ENCODE measurements at regions not wholly inside any gene's neighbourhood (a gene's known extent, or its start where the extent isn't known, plus 50 kb on each side); places are given as distances from the start of the nearest gene placed in this dataset.

DNA sequence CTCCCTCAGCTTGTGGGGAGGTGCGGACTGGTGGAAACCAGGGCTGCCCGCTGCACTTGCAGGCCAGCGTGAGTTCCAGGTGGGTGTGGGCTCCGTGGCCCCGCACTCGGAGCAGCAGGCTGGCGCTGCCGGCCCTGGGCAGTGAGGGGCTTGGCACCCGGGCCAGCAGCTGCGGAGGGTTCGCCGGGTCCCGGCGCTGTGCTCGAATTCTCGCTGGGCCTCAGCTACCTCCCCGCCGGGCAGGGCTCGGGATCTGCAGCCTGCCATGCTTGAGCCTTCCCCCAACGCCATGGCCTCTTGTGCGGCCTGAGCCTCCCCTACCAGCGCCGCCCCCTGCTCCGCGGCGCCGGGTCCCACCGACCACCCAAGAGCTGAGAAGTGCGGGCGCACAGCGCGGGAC lies 71.6 kb upstream of the ADGRL1 start:
- no peak for TF ChIP-seq RAD21 (IDR thresholded peaks at IDR 0.05; ENCODE audit: low read length)
- TF ChIP-seq, protein P1, sequence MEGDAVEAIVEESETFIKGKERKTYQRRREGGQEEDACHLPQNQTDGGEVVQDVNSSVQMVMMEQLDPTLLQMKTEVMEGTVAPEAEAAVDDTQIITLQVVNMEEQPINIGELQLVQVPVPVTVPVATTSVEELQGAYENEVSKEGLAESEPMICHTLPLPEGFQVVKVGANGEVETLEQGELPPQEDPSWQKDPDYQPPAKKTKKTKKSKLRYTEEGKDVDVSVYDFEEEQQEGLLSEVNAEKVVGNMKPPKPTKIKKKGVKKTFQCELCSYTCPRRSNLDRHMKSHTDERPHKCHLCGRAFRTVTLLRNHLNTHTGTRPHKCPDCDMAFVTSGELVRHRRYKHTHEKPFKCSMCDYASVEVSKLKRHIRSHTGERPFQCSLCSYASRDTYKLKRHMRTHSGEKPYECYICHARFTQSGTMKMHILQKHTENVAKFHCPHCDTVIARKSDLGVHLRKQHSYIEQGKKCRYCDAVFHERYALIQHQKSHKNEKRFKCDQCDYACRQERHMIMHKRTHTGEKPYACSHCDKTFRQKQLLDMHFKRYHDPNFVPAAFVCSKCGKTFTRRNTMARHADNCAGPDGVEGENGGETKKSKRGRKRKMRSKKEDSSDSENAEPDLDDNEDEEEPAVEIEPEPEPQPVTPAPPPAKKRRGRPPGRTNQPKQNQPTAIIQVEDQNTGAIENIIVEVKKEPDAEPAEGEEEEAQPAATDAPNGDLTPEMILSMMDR (IDR thresholded peaks at IDR 0.05), result no peak
- TF ChIP-seq, protein P2, sequence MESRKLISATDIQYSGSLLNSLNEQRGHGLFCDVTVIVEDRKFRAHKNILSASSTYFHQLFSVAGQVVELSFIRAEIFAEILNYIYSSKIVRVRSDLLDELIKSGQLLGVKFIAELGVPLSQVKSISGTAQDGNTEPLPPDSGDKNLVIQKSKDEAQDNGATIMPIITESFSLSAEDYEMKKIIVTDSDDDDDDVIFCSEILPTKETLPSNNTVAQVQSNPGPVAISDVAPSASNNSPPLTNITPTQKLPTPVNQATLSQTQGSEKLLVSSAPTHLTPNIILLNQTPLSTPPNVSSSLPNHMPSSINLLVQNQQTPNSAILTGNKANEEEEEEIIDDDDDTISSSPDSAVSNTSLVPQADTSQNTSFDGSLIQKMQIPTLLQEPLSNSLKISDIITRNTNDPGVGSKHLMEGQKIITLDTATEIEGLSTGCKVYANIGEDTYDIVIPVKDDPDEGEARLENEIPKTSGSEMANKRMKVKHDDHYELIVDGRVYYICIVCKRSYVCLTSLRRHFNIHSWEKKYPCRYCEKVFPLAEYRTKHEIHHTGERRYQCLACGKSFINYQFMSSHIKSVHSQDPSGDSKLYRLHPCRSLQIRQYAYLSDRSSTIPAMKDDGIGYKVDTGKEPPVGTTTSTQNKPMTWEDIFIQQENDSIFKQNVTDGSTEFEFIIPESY (IDR thresholded peaks at IDR 0.05; ENCODE audit: borderline replicate concordance, low read depth), result no peak

Data from SK-N-SH (cell line).